ENCODE measurements at regions not wholly inside any gene's neighbourhood (a gene's known extent, or its start where the extent isn't known, plus 50 kb on each side); places are given as distances from the start of the nearest gene placed in this dataset.
"Not testable (repeated sequence)": the region's sequence is repeated elsewhere in the genome, so short reads cannot be mapped to it uniquely, and the experiment has no call there.

DNA sequence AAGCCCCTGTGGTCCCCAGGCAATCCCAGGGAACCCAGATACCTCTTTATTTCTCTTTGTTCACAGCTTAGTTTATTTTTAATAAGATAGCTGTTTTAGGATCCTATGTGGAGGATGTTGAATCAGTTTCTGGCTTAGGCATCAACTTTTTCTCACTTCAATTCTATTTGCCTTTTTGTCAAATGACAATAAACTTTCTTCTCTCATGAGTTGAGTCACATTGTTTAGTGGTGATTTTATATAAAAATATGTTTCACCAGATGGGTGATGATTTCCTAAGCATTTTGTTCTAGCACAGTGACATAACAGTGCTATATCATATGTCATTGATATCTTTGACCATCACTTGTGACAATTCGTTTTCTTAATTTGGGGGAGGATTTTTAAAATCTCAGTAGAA, 198.1 kb upstream of the PUDP start:
- Histone ChIP-seq H3K4me3 (ENCODE audit: low read depth, low read length) (no peak overlapping the region), H3K79me2 (ENCODE audit: control insufficient read depth, insufficient read depth, low read length, unreplicated experiment) (no peaks in the 10 kb centered on the region), H3K36me3 (ENCODE audit: insufficient read depth, low read length) (0 out of 2 replicates have a peak, but pooled peaks cover 4% of the 10 kb centered on the region), H3K27ac (ENCODE audit: low read depth, low read length) (peak overlapping the region; percentile 96), H2AFZ (ENCODE audit: low read length, unreplicated experiment) (peak overlapping the region; percentile 56), H3K27me3 (ENCODE audit: insufficient read depth, low read length) (no peaks in the 10 kb centered on the region), H3K4me1 (ENCODE audit: control insufficient read depth, insufficient read depth, low read length, unreplicated experiment) (peaks cover 12% of the 10 kb centered on the region)

DNA sequence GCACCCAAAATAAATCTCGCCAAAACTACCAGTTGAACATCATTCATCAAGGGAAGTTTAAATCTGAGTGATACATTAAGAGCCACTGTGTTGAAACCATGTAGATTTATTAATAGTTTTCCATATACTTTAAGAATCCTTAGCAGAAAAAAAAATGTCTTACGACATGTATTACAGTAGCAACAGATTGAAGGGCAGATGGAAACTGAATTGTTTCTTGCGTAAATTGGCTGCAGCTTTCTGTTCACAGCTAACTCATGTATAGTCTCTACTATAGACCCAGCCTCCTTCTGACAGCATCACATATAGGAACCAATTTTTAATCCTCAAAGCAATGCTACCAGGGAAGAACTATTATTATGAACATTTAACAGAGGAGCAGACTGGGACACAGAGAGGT, 195.2 kb upstream of the PUDP start:
- Histone ChIP-seq H3K27ac (ENCODE audit: low read depth, low read length) (no peak overlapping the region), H3K79me2 (ENCODE audit: control insufficient read depth, insufficient read depth, low read length, unreplicated experiment) (no peaks in the 10 kb centered on the region), H2AFZ (ENCODE audit: low read length, unreplicated experiment) (no peak overlapping the region), H3K4me3 (ENCODE audit: low read depth, low read length) (no peak overlapping the region), H3K27me3 (ENCODE audit: insufficient read depth, low read length) (no peaks in the 10 kb centered on the region), H3K36me3 (ENCODE audit: insufficient read depth, low read length) (no peaks in the 10 kb centered on the region), H3K4me1 (ENCODE audit: control insufficient read depth, insufficient read depth, low read length, unreplicated experiment) (peaks cover 12% of the 10 kb centered on the region)

DNA sequence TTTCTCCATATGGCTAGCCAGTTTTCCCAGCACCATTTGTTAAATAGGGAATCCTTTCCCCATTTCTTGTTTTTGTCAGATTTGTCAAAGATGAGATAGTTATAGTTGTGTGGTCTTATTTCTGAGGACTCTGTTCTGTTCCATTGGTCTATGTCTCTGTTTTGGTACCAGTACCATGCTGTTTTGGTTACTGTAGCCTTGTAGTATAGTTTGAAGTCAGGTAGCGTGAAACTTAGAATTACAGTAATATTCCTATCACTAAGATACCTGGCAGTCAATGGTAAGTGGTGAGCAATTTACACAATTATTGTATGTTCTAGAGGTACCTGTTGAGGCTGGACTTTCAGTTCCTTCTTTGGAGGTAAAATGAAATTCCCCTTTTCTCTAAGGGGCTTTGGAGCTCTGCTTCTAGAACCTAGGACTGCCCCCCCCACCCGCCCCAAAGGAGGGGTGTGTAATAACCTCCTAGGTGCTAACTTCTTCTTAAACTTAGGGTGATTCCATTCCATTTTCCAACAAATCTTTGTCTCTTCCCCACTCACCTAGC, 187.9 kb upstream of the PUDP start:
- not testable (repeated sequence) for H3K27me3 ChIP-seq (ENCODE audit: insufficient read depth, low read length); H3K4me3 ChIP-seq (ENCODE audit: low read depth, low read length); H3K36me3 ChIP-seq (ENCODE audit: insufficient read depth, low read length); H2AFZ ChIP-seq (ENCODE audit: low read length, unreplicated experiment); H3K79me2 ChIP-seq (ENCODE audit: control insufficient read depth, insufficient read depth, low read length, unreplicated experiment)
- Histone ChIP-seq H3K4me1 (ENCODE audit: control insufficient read depth, insufficient read depth, low read length, unreplicated experiment) (peaks cover 34% of the 10 kb centered on the region), H3K27ac (ENCODE audit: low read depth, low read length) (peak overlapping the region; percentile 32; the same call in 1 of the 2 replicates)

DNA sequence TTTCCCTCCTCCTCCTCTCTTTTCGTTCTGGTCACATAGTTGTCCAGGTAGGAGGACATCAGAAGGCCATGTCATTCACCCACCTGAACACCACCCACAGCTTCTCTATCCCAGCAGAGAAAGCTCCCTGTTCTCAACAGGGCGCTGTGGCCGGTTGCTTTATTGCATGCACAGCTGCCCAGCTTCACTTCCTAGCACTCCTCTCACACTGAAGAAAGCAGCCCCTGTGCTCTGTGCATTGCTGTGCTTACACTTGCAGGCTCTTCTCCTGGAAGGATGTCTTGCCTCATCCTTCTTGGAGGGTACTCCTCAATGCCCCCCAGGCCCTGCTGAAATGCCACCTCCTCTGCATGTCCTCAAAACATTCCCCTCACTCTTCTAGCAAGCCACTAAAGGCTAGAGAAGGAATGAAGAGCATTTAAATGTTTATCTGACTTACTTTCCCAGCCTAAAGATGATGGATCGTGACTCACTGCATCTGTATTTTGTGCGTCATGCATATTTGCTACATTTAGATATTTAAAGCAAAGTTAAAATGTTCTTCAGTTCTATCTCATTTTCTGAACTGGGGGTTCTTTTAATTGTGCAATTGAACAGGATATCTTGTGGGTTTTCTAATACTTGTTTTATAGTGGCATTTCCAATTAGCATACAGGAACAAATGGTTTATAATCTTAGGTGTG, 186.4 kb upstream of the PUDP start:
- H3K79me2 ChIP-seq (ENCODE audit: control insufficient read depth, insufficient read depth, low read length, unreplicated experiment) = no peaks in the 10 kb centered on the region
- H3K27me3 ChIP-seq (ENCODE audit: insufficient read depth, low read length) = no peaks in the 10 kb centered on the region
- no peak overlapping the region for H2AFZ ChIP-seq (ENCODE audit: low read length, unreplicated experiment)
- H3K4me3 ChIP-seq (ENCODE audit: low read depth, low read length) = peak overlapping the region; percentile 29; the same call in 1 of the 2 replicates
- peaks cover 8% of the 10 kb centered on the region for H3K36me3 ChIP-seq (ENCODE audit: insufficient read depth, low read length)
- H3K4me1 ChIP-seq (ENCODE audit: control insufficient read depth, insufficient read depth, low read length, unreplicated experiment) = peaks cover 49% of the 10 kb centered on the region
- H3K27ac ChIP-seq (ENCODE audit: low read depth, low read length) = peak overlapping the region; percentile 100

DNA sequence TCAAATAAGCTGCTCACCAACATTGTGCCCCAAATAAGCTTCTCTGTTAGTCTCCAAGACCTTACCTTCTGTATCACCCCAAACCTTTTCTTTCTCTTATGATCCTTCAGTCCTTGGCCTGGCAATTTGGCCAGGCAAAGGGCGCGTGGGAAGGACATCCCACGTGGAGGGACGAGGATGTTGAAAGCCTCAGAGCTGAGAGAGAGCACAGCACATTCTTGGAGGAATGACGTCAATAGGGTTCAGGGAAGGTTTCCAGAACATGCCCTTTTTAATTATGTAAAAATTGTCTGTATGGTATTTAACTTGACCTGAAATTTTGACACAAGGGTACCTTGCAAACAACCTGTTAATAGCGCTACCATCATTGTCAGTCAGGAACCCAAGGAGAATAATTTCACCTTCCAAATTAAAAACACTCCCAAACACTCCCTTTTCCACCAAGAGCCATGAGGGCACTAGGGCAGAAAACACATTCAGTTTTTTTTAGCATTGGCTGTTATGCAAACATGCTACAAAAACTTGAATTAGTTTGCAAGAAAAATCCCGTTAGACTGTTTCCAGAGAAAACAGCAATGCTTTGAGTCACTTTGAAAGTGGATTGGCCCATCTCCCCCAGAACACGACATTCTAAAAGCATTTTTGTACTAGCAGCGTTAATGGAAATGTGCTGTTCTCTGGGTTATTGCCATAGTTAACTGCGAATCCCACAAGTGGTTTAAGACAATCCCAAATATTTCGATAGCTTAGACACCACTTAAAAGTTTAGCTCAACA, 183.2 kb upstream of the PUDP start:
- Histone ChIP-seq H3K27me3 (ENCODE audit: insufficient read depth, low read length) (no peaks in the 10 kb centered on the region), H3K79me2 (ENCODE audit: control insufficient read depth, insufficient read depth, low read length, unreplicated experiment) (no peaks in the 10 kb centered on the region), H3K4me3 (ENCODE audit: low read depth, low read length) (peak overlapping the region; percentile 56; the same call in 1 of the 2 replicates), H3K36me3 (ENCODE audit: insufficient read depth, low read length) (no peaks in the 10 kb centered on the region; the same call in 1 of the 2 replicates), H2AFZ (ENCODE audit: low read length, unreplicated experiment) (peak overlapping the region; percentile 74), H3K27ac (ENCODE audit: low read depth, low read length) (peak overlapping the region; percentile 100), H3K4me1 (ENCODE audit: control insufficient read depth, insufficient read depth, low read length, unreplicated experiment) (peaks cover 50% of the 10 kb centered on the region)

DNA sequence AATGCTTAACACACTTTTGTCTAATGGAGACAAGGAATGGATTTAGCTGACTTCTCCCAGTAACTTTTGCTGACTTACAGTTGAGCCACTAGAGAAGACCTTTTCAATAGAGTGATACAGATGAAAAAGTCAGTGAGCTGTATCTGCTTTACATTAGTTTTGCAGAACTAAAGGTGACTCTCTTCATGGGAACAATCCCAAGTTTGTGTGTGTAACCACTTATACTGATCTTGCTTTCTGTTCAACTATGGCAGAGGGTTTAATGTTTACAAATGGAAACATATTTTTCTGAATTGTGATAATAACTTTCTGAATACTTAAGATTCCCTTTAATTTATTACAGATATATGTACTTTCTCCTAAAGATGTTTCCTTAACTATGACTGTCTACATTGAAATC, 182.6 kb upstream of the PUDP start:
- Histone ChIP-seq H3K36me3 (ENCODE audit: insufficient read depth, low read length) (no peaks in the 10 kb centered on the region), H3K4me1 (ENCODE audit: control insufficient read depth, insufficient read depth, low read length, unreplicated experiment) (peaks cover 50% of the 10 kb centered on the region), H3K4me3 (ENCODE audit: low read depth, low read length) (peak overlapping the region; percentile 56; the same call in 1 of the 2 replicates), H3K27me3 (ENCODE audit: insufficient read depth, low read length) (no peaks in the 10 kb centered on the region), H2AFZ (ENCODE audit: low read length, unreplicated experiment) (no peak overlapping the region), H3K27ac (ENCODE audit: low read depth, low read length) (peak overlapping the region; percentile 100), H3K79me2 (ENCODE audit: control insufficient read depth, insufficient read depth, low read length, unreplicated experiment) (no peaks in the 10 kb centered on the region)

DNA sequence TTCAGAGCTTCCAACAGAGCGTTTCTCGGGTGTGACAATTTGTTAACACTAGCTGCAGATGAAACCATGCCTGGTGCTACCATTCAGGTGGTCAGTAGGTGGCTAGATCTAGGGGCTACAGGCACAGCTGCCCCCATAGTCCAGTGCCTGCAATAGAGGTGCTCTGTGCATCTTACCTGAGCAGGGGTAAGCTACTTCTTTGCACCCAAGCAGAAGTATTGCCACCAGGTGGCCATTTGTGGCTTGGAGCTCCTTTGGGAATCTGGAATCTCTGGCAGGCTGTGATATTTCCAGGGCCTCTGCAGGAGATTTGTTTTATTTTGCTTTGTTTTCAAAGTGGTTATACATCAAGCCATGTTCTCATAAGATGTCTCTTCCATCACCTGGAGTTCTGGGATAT, 170.7 kb upstream of the PUDP start:
- H3K36me3 ChIP-seq (ENCODE audit: insufficient read depth, low read length) = no peaks in the 10 kb centered on the region
- H3K27me3 ChIP-seq (ENCODE audit: insufficient read depth, low read length) = no peaks in the 10 kb centered on the region
- H3K4me3 ChIP-seq (ENCODE audit: low read depth, low read length) = no peak overlapping the region
- H3K4me1 ChIP-seq (ENCODE audit: control insufficient read depth, insufficient read depth, low read length, unreplicated experiment) = peaks cover 26% of the 10 kb centered on the region
- H3K79me2 ChIP-seq (ENCODE audit: control insufficient read depth, insufficient read depth, low read length, unreplicated experiment) = no peaks in the 10 kb centered on the region
- H2AFZ ChIP-seq (ENCODE audit: low read length, unreplicated experiment) = no peak overlapping the region
- H3K27ac ChIP-seq (ENCODE audit: low read depth, low read length) = no peak overlapping the region

DNA sequence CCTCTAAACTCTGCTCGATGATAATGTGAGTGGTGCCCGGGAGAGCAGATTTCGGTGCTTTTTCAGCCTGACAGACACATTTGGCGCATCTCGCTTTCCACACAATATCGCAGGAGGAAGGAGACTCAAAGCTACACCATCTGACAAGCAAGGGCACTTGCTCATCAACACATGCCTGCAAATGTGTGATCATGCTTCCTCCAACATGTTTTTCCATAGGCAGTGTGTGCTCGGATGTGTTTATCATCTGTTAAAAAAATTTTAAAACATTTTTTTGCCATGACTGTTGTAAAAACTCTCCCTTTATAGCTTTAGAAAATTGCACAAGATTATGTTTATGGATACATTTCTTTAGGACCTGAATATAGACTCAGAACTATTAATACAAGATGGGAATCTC, 170.3 kb upstream of the PUDP start:
- peaks cover 26% of the 10 kb centered on the region for H3K4me1 ChIP-seq (ENCODE audit: control insufficient read depth, insufficient read depth, low read length, unreplicated experiment)
- no peaks in the 10 kb centered on the region for H3K79me2 ChIP-seq (ENCODE audit: control insufficient read depth, insufficient read depth, low read length, unreplicated experiment)
- H3K4me3 ChIP-seq (ENCODE audit: low read depth, low read length) = no peak overlapping the region
- H2AFZ ChIP-seq (ENCODE audit: low read length, unreplicated experiment) = no peak overlapping the region
- no peaks in the 10 kb centered on the region for H3K36me3 ChIP-seq (ENCODE audit: insufficient read depth, low read length)
- H3K27me3 ChIP-seq (ENCODE audit: insufficient read depth, low read length) = no peaks in the 10 kb centered on the region
- H3K27ac ChIP-seq (ENCODE audit: low read depth, low read length) = no peak overlapping the region

DNA sequence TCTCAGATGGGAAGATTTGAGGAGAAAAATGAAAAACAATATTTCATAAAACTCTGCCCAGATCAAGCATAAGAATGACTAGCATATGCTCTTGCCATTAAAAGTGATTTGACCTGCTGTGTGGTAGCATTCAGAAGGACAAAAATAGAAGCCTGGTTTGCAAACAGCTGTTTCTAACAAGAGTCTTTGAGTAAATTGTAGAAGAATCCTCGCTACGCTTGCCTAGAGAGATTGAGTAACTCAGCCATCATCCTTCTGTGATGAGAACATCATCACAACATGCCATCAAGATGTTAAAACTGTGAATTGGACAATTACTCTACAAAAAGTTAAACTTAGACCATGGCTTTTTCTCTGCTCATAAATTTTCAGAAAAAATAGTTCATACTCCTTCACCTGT, 168.9 kb upstream of the PUDP start:
- peak overlapping the region; percentile 45; the same call in 1 of the 2 replicates for H3K27ac ChIP-seq (ENCODE audit: low read depth, low read length)
- H2AFZ ChIP-seq (ENCODE audit: low read length, unreplicated experiment) = no peak overlapping the region
- no peaks in the 10 kb centered on the region for H3K36me3 ChIP-seq (ENCODE audit: insufficient read depth, low read length)
- peaks cover 26% of the 10 kb centered on the region for H3K4me1 ChIP-seq (ENCODE audit: control insufficient read depth, insufficient read depth, low read length, unreplicated experiment)
- no peaks in the 10 kb centered on the region for H3K27me3 ChIP-seq (ENCODE audit: insufficient read depth, low read length)
- H3K4me3 ChIP-seq (ENCODE audit: low read depth, low read length) = no peak overlapping the region
- no peaks in the 10 kb centered on the region for H3K79me2 ChIP-seq (ENCODE audit: control insufficient read depth, insufficient read depth, low read length, unreplicated experiment)

DNA sequence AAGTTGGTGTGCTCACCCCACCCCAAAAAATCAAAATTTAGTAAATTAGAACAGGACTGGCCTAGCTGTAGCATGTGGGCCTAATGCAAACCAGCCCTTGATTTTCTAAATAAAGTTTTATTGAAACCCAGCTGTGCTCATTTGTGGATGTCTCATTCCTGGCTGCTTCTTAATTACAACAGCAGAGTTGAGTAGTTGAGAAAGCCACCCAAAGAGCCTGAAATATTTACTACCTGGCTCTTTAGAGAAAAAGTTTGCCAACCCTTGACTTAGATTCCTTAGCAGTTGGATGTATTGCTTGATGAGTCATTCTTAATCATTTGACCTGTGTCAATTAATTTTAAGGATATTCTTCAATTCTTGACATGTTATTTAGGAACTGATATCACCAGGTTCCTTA, 168.3 kb upstream of the PUDP start:
- Histone ChIP-seq H3K4me3 (ENCODE audit: low read depth, low read length) (no peak overlapping the region), H3K79me2 (ENCODE audit: control insufficient read depth, insufficient read depth, low read length, unreplicated experiment) (no peaks in the 10 kb centered on the region), H3K36me3 (ENCODE audit: insufficient read depth, low read length) (no peaks in the 10 kb centered on the region), H2AFZ (ENCODE audit: low read length, unreplicated experiment) (no peak overlapping the region), H3K27me3 (ENCODE audit: insufficient read depth, low read length) (no peaks in the 10 kb centered on the region), H3K4me1 (ENCODE audit: control insufficient read depth, insufficient read depth, low read length, unreplicated experiment) (peaks cover 26% of the 10 kb centered on the region), H3K27ac (ENCODE audit: low read depth, low read length) (peak overlapping the region; percentile 45)

Data from ACC112 (cell line).